ENCODE measurements at regions not wholly inside any gene's neighbourhood (a gene's known extent, or its start where the extent isn't known, plus 50 kb on each side); places are given as distances from the start of the nearest gene placed in this dataset.

GRCh38 chr13:53901593-53901992 lies 873.0 kb downstream of the OLFM4 start:
- no peak for DNase-seq

GRCh38 chr13:53907891-53908290 lies 879.3 kb downstream of the OLFM4 start:
- no peak for DNase-seq

DNA sequence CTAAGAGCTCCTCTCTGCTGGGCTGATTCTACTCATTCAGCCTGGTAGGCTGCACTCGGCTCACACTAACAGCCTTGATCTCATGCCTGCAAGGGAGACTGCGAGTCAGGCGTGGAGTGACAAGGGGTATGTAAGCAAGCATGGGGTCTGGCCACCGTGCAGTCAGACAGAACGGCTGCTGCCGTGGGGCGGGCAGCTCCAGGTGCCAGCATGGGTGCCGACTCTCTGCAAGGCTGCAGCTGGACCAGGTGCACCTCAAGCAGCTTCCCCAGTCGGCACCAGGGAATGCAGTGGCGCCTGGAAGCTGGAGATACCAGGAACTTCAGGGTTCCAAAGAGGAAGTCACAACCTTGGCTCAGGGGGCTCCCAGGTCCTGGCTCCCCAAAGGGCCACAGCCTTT lies 892.3 kb downstream of the OLFM4 start:
- DNase-seq = no peak

DNA sequence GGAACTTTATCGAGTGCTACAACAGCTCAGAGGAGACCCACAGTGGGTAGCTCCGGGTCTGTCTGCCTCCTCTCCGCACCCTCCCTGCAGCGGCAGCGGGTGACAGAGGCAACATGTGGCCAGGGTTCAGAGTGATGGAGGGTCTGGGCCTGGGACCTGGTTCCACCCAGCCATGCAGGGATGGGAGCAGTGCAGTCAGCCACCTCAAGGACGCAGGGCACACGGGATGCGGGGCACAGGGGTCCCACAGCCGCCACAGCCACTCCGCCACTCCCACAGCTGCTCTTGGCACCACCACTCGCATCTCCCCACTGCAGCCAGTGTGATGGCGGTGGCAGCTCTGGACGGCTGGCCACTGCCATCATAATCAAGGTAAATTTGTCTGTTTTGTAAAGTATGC lies 892.9 kb downstream of the OLFM4 start:
- no peak for DNase-seq

GRCh38 chr13:53941588-53942190 lies 913.1 kb downstream of the OLFM4 start:
- DNase-seq = no peak

GRCh38 chr13:53946500-53946899 lies 917.9 kb downstream of the OLFM4 start:
- no peak for DNase-seq

GRCh38 chr13:53953183-53953582 lies 924.6 kb downstream of the OLFM4 start:
- DNase-seq = no peak
